EL (cell line): ENCODE measurements at regions not wholly inside any gene's neighbourhood (a gene's known extent, or its start where the extent isn't known, plus 50 kb on each side); places are given as distances from the start of the nearest gene placed in this dataset.
"Not testable (repeated sequence)": the region's sequence is repeated elsewhere in the genome, so short reads cannot be mapped to it uniquely, and the experiment has no call there.

ENCODE experiments used
- DNase-seq: peaks from one replicate; pipeline ENCODE4 v3.0.0-alpha.2; 2016

- DNase-seq: peak; percentile 4
These were observed 54.0 kb upstream of the AKIRIN2 start for GRCh38 chr6:87755708-87756671.

- DNase-seq: no peak
These were observed 52.8 kb upstream of the AKIRIN2 start for GRCh38 chr6:87754828-87755227.

GRCh38 chr6:87753131-87753685, 51.2 kb upstream of the AKIRIN2 start:
- DNase-seq: no peak

GRCh38 chr6:87752503-87752902, 50.5 kb upstream of the AKIRIN2 start:
- not testable (repeated sequence) for DNase-seq
